KMS-11 (cell line): ENCODE measurements at regions not wholly inside any gene's neighbourhood (a gene's known extent, or its start where the extent isn't known, plus 50 kb on each side); places are given as distances from the start of the nearest gene placed in this dataset.

Experiments
- H2AFZ ChIP-seq: fragments of 200-600 bp; sonication (generic); 2 replicates; pipeline ENCODE4 v1.6.1; 2016; ENCODE audit warnings: antibody characterized with exemption, mixed run types, low read depth
- H3K27ac ChIP-seq: fragments of 200-600 bp; sonication (generic); 2 replicates; pipeline ENCODE4 v1.6.1; 2016; ENCODE audit warnings: mild to moderate bottlenecking, mixed run types
- H3K27me3 ChIP-seq: fragments of 200-600 bp; sonication (generic); 2 replicates; pipeline ENCODE4 v1.6.1; 2017; ENCODE audit warnings: mild to moderate bottlenecking, low read depth, mixed run types, moderate library complexity; ENCODE audit not compliant: insufficient read depth
- H3K36me3 ChIP-seq: fragments of 200-600 bp; sonication (generic); 2 replicates; pipeline ENCODE4 v1.6.1; 2017; ENCODE audit warnings: mild to moderate bottlenecking, mixed run types; ENCODE audit not compliant: insufficient read depth
- H3K4me1 ChIP-seq: fragments of 200-600 bp; sonication (generic); 2 replicates; pipeline ENCODE4 v1.6.1; 2016; ENCODE audit warnings: mild to moderate bottlenecking, low read depth, mixed run types; ENCODE audit not compliant: poor library complexity, severe bottlenecking
- H3K4me2 ChIP-seq: fragments of 200-600 bp; sonication (generic); 2 replicates; pipeline ENCODE4 v1.7.0; 2016; ENCODE audit warnings: mild to moderate bottlenecking, mixed run types
- H3K4me3 ChIP-seq: fragments of 200-600 bp; sonication (generic); IDR thresholded peaks from 2 replicates; pipeline ENCODE4 v1.6.1; 2017; ENCODE audit warnings: low read depth, low read length, mixed read lengths; ENCODE audit not compliant: insufficient read depth
- H3K79me2 ChIP-seq: fragments of 200-600 bp; sonication (generic); 2 replicates; pipeline ENCODE4 v1.6.1; 2016; ENCODE audit warnings: low read depth, mixed run types; ENCODE audit not compliant: insufficient read depth
- H3K9ac ChIP-seq: fragments of 200-600 bp; sonication (generic); 2 replicates; pipeline ENCODE4 v1.6.1; 2016; ENCODE audit warnings: mild to moderate bottlenecking, mixed run types
- H4K20me1 ChIP-seq: fragments of 200-600 bp; sonication (generic); 2 replicates; pipeline ENCODE4 v1.6.1; 2016; ENCODE audit warnings: mild to moderate bottlenecking, mixed run types; ENCODE audit not compliant: insufficient read depth
- CTCF ChIP-seq: fragments of 200-600 bp; sonication (generic); conservative IDR thresholded peaks from 2 replicates; pipeline ENCODE4 v1.6.1; 2017; ENCODE audit warnings: low read depth, mild to moderate bottlenecking, antibody characterized with exemption, low read length, moderate library complexity, mixed read lengths

GRCh38 chr10:94101894-94102293 lies 108.2 kb downstream of the PLCE1 start:
- Histone ChIP-seq H3K27ac (no peak overlapping the region), H4K20me1 (no peaks in the 10 kb centered on the region), H3K9ac (no peak overlapping the region), H3K27me3 (no peaks in the 10 kb centered on the region), H3K4me1 (no peaks in the 10 kb centered on the region), H2AFZ (no peak overlapping the region), H3K4me3 (no peak overlapping the region), H3K4me2 (no peak overlapping the region), H3K79me2 (no peaks in the 10 kb centered on the region), H3K36me3 (no peaks in the 10 kb centered on the region)
- no peak for TF ChIP-seq CTCF

- no peaks in the 10 kb centered on the region for H3K27me3 ChIP-seq
- TF ChIP-seq CTCF = no peak
- H3K4me1 ChIP-seq = no peaks in the 10 kb centered on the region
- no peak overlapping the region for H3K27ac ChIP-seq
- H2AFZ ChIP-seq = no peak overlapping the region
- H3K79me2 ChIP-seq = no peaks in the 10 kb centered on the region
- no peak overlapping the region for H3K9ac ChIP-seq
- H3K4me2 ChIP-seq = no peak overlapping the region
- H4K20me1 ChIP-seq = no peaks in the 10 kb centered on the region
- H3K4me3 ChIP-seq = no peak overlapping the region
- no peaks in the 10 kb centered on the region for H3K36me3 ChIP-seq
These were observed 108.7 kb downstream of the PLCE1 start for GRCh38 chr10:94102436-94102835.

GRCh38 chr10:94103192-94103591 lies 109.5 kb downstream of the PLCE1 start:
- no peak for TF ChIP-seq CTCF
- Histone ChIP-seq H3K79me2 (no peaks in the 10 kb centered on the region), H2AFZ (no peak overlapping the region), H3K4me2 (no peak overlapping the region), H3K4me3 (no peak overlapping the region), H3K36me3 (no peaks in the 10 kb centered on the region), H3K4me1 (no peaks in the 10 kb centered on the region), H4K20me1 (no peaks in the 10 kb centered on the region), H3K9ac (no peak overlapping the region), H3K27ac (no peak overlapping the region), H3K27me3 (no peaks in the 10 kb centered on the region)

- H3K4me3 ChIP-seq = no peak overlapping the region
- no peaks in the 10 kb centered on the region for H3K79me2 ChIP-seq
- H3K4me1 ChIP-seq = no peaks in the 10 kb centered on the region
- H3K9ac ChIP-seq = no peak overlapping the region
- H2AFZ ChIP-seq = no peak overlapping the region
- no peak overlapping the region for H3K4me2 ChIP-seq
- no peaks in the 10 kb centered on the region for H3K27me3 ChIP-seq
- H3K27ac ChIP-seq = no peak overlapping the region
- no peak for TF ChIP-seq CTCF
- no peaks in the 10 kb centered on the region for H3K36me3 ChIP-seq
- no peaks in the 10 kb centered on the region for H4K20me1 ChIP-seq
These were observed 110.1 kb downstream of the PLCE1 start for GRCh38 chr10:94103801-94104221.
